GM12878 (cell line): ENCODE measurements at regions not wholly inside any gene's neighbourhood (a gene's known extent, or its start where the extent isn't known, plus 50 kb on each side); places are given as distances from the start of the nearest gene placed in this dataset.

ENCODE experiments used
- ATAC-seq: fragments of 200-7000 bp; cut with Tn5 transposase; 3 replicates; pipeline ENCODE4 v1.9.1; 2020; ENCODE audit warnings: mild to moderate bottlenecking, moderate library complexity
- BruUV-seq: library from RNA; stranded (reverse); fragments of 400-500 nt; replicated peaks from 2 replicates; lab custom pipeline; 2021; lab: Mats Ljungman, UMichigan
- CTCF ChIA-PET: fragments of 300-600 bp; sonication (Branson Sonifier 250); formaldehyde crosslinking; extraction: SDS; loops from one replicate; lab custom pipeline; 2021; ENCODE audit warnings: inconsistent platforms; lab: Yijun Ruan, JAX
- POLR2A ChIA-PET: fragments of 350-600 bp; formaldehyde crosslinking; extraction: SDS; loops from one replicate; lab custom pipeline; 2021; ENCODE audit warnings: inconsistent platforms; lab: Charles Lee
- RAD21 ChIA-PET: fragments of 300-600 bp; sonication (Branson Sonifier 250); formaldehyde crosslinking; loops from one replicate; lab custom pipeline; 2023; ENCODE audit warnings: antibody characterized with exemption; ENCODE audit not compliant: unreplicated experiment; lab: Charles Lee
- SMC1A ChIA-PET: fragments of 300-600 bp; sonication (Branson Sonifier 250); formaldehyde crosslinking; loops from one replicate; lab custom pipeline; 2023; ENCODE audit not compliant: unreplicated experiment, uncharacterized antibody; lab: Charles Lee
- DNase-seq: peaks from one replicate; pipeline ENCODE4 v3.0.0-alpha.2; 2011; ENCODE audit warnings: low read depth, low spot score
- FAIRE-seq: peaks from 3 replicates; lab custom pipeline; 2011; peaks lifted over from hg19 to GRCh38; lab: Jason Lieb, UNC
- H2AFZ ChIP-seq: 2 replicates; pipeline ENCODE4 v1.6.0; 2011; ENCODE audit warnings: low read depth, low read length, control low read depth; ENCODE audit not compliant: control insufficient read depth
- H3K27ac ChIP-seq: 2 replicates; pipeline ENCODE4 v1.5.1; 2011; ENCODE audit warnings: control low read depth; ENCODE audit not compliant: control insufficient read depth, insufficient read depth
- H3K27me3 ChIP-seq, 2 experiments: replicated peaks in 1 of 2; 2 replicates each; pipeline versions ENCODE4 v1.6.0 to v1.6.1; 2011; ENCODE audit warnings: low read length in 1 of 2; ENCODE audit not compliant: control insufficient read depth in 2 of 2, insufficient read depth in 2 of 2
- H3K36me3 ChIP-seq, 2 experiments: 2 replicates each; pipeline ENCODE4 v1.5.1; 2011; ENCODE audit warnings: low read length in 1 of 2; ENCODE audit not compliant: control insufficient read depth in 2 of 2, insufficient read depth in 2 of 2
- H3K4me1 ChIP-seq: 2 replicates; pipeline ENCODE4 v1.6.1; 2011; ENCODE audit warnings: mild to moderate bottlenecking, low read length, moderate library complexity, mixed read lengths; ENCODE audit not compliant: control insufficient read depth, insufficient read depth
- H3K4me2 ChIP-seq: 2 replicates; pipeline ENCODE4 v1.6.0; 2011; ENCODE audit warnings: control low read depth; ENCODE audit not compliant: control insufficient read depth, insufficient read depth
- H3K4me3 ChIP-seq: fragments of 200-600 bp; sonication (generic); 2 replicates; pipeline ENCODE4 v1.5.1; 2016
- H3K79me2 ChIP-seq: 2 replicates; pipeline ENCODE4 v1.6.0; 2011; ENCODE audit warnings: low read length; ENCODE audit not compliant: control insufficient read depth, insufficient read depth
- H3K9ac ChIP-seq: 2 replicates; pipeline ENCODE4 v1.8.0; 2011; ENCODE audit warnings: low read length, control low read depth, mixed read lengths; ENCODE audit not compliant: control insufficient read depth, insufficient read depth
- H3K9me3 ChIP-seq: replicated peaks from 3 replicates; pipeline ENCODE4 v1.5.1; 2011; ENCODE audit warnings: mild to moderate bottlenecking, low read length; ENCODE audit not compliant: control insufficient read depth, insufficient read depth
- H4K20me1 ChIP-seq: 2 replicates; pipeline ENCODE4 v1.6.0; 2011; ENCODE audit not compliant: control insufficient read depth, insufficient read depth
- GATAD2B ChIP-seq: fragments of 450-650 bp; conservative IDR thresholded peaks from 2 replicates; pipeline ENCODE4 v1.6.1; 2017; ENCODE audit warnings: low read depth, mild to moderate bottlenecking, moderate library complexity
- HDAC6 ChIP-seq: fragments of 200-600 bp; sonication (generic); IDR thresholded peaks from one replicate; pipeline ENCODE4 v1.8.0; 2017; ENCODE audit warnings: antibody characterized with exemption; ENCODE audit not compliant: unreplicated experiment
- NR2C2 ChIP-seq: IDR thresholded peaks from 2 replicates; pipeline ENCODE4 v1.6.1; 2011; ENCODE audit warnings: borderline replicate concordance, low read depth; ENCODE audit not compliant: control insufficient read depth, insufficient read length
- RAD51 ChIP-seq: fragments of 450-650 bp; IDR thresholded peaks from 2 replicates; pipeline ENCODE4 v1.6.1; 2016; ENCODE audit warnings: moderate library complexity, mild to moderate bottlenecking, inconsistent platforms
- STAT1 ChIP-seq: fragments of 450-650 bp; conservative IDR thresholded peaks from 2 replicates; pipeline ENCODE4 v1.6.1; 2014; ENCODE audit warnings: antibody characterized with exemption, mild to moderate bottlenecking
- SUZ12 ChIP-seq: fragments of 200-600 bp; sonication (generic); IDR thresholded peaks from one replicate; pipeline ENCODE4 v1.6.1; 2018; ENCODE audit warnings: antibody characterized with exemption, mild to moderate bottlenecking; ENCODE audit not compliant: unreplicated experiment
- ZNF384 ChIP-seq: IDR thresholded peaks from 2 replicates; pipeline ENCODE4 v1.6.1; 2012; ENCODE audit warnings: low read depth, mild to moderate bottlenecking, low read length, improper control_type of control experiment, borderline replicate concordance
- WGBS: methylation state at CpG from one replicate; pipeline ENCODE4 v1.1.6; 2016; ENCODE audit warnings: low lambda C conversion rate; ENCODE audit not compliant: insufficient replicate concordance, insufficient coverage; ENCODE audit errors: missing lambda C conversion rate; 5-methylcytosine and 5-hydroxymethylcytosine counted together
- in situ Hi-C: fragments of 300-500 bp; cut with MboI; formaldehyde crosslinking; loops from 9 replicates; pipeline ENCODE4 v1.14.3; 2018; ENCODE audit warnings: mixed read lengths
- intact Hi-C: fragments of 100-400 bp; cut with micrococcal nuclease; formaldehyde crosslinking; loops from one replicate; pipeline ENCODE4 v1.14.2; 2022; ENCODE audit not compliant: unreplicated experiment
- TF ChIP-seq, protein P1 (sequence below): IDR thresholded peaks from 2 replicates; pipeline ENCODE4 v1.6.1; 2012; ENCODE audit warnings: low read depth, low read length, improper control_type of control experiment
- TF ChIP-seq, protein P2 (sequence below): IDR thresholded peaks from 2 replicates; pipeline ENCODE4 v1.6.1; 2012; ENCODE audit warnings: low read depth, low read length, improper control_type of control experiment
- TF ChIP-seq, protein P3 (sequence below): fragments of 450-650 bp; IDR thresholded peaks from 2 replicates; pipeline ENCODE4 v1.6.1; 2017; ENCODE audit warnings: antibody characterized with exemption, mild to moderate bottlenecking, moderate library complexity
- TF ChIP-seq, protein P4 (sequence below): IDR thresholded peaks from 2 replicates; pipeline ENCODE4 v1.6.1; 2011; ENCODE audit warnings: low read depth, mild to moderate bottlenecking, low read length, moderate library complexity, borderline replicate concordance; ENCODE audit errors: extremely low read depth

DNA sequence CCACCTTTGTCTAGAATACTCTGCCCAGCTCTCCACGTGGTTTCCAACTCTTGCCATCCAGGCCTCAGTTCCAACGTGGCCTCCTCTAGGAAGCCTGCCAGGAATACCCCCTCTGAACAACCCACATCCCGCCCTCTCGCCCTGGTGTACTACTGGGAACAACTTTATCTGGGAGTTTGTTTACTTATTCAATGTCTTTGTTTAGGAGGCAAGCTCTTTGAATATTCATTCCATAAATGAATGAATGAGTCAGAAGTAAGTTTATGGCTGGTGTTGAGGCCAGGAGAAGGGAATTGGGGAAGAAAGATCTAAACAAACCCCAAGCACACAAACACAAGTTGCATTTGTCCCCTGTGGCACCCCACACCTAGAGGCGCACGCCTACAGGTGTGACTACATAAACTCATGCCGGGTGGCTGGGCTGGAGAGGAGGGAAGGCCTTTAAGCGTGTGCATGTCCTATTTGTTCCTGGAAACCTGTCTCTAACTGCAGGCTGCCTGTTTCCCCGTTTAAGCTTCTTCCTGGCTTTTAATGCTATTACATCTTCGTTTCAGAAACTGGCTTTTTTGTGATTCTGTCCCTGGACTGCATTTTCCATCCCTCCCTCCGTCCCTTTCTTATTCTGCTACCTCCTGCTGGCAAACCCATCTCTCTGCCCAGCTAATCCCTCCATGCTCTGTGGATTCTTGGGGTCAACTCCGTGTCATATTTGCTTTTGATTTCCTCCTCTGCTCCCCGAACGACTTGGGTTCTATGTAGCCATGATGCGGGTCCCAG is 57.9 kb downstream of the FZD10 start:
- DNase-seq: no peak
- TF ChIP-seq, protein P1, sequence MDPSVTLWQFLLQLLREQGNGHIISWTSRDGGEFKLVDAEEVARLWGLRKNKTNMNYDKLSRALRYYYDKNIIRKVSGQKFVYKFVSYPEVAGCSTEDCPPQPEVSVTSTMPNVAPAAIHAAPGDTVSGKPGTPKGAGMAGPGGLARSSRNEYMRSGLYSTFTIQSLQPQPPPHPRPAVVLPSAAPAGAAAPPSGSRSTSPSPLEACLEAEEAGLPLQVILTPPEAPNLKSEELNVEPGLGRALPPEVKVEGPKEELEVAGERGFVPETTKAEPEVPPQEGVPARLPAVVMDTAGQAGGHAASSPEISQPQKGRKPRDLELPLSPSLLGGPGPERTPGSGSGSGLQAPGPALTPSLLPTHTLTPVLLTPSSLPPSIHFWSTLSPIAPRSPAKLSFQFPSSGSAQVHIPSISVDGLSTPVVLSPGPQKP: no peak
- TF ChIP-seq, all 136 proteins: peak for 0
- in situ Hi-C loops (no loop called here), intact Hi-C loops (no loop called here)
- H3K9me3 ChIP-seq: no peaks in the 10 kb centered on the region; the same call in 2 of the 3 replicates
- BruUV-seq: no TSS peak
- ChIA-PET CTCF (no interaction called here), SMC1A (no interaction called here), POLR2A (no interaction called here), RAD21 (no interaction called here)
- no peaks in the 10 kb centered on the region for H3K4me1 ChIP-seq
- no peak overlapping the region for H3K4me3 ChIP-seq
- H3K27ac ChIP-seq: no peak overlapping the region
- no peaks in the 10 kb centered on the region for H3K27me3 ChIP-seq
- no peak for ATAC-seq
- H3K36me3 ChIP-seq: no peaks in the 10 kb centered on the region
- H3K79me2 ChIP-seq: no peaks in the 10 kb centered on the region
- no peaks in the 10 kb centered on the region for H4K20me1 ChIP-seq
- H3K9ac ChIP-seq: no peak overlapping the region
- no peak overlapping the region for H2AFZ ChIP-seq
- WGBS: 15% methylated on average over 15 of the region's 15 CpGs
- no peak for FAIRE-seq
- no peak overlapping the region for H3K4me2 ChIP-seq

DNA sequence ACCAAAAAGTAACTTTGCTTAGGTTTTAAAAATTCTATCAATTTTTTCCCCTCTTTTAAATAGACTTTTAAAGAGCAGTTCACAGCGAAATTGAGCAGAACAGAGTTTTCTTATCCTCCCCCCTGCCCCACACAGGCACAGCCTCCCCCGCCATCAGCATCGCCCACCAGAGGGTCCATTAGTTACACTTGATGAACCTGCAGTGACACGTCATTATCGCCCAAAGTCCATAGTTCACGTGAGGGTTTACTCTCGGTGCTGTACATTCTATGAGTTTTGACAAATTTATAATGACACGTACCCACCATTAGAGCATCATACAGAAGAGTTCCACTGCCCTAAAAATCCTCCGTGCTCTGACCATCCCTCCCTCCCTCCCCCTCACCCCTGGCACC is 58.4 kb downstream of the FZD10 start:
- SMC1A ChIA-PET: no interaction called here
- CTCF ChIA-PET: no interaction called here
- H3K4me2 ChIP-seq: no peak overlapping the region
- H3K27me3 ChIP-seq: no peaks in the 10 kb centered on the region
- intact Hi-C loops (no loop called here), in situ Hi-C loops (no loop called here)
- RAD21 ChIA-PET: no interaction called here
- no peak overlapping the region for H3K4me3 ChIP-seq
- 20% methylated on average over 9 of the region's 9 CpGs for whole genome bisulfite sequencing
- no peaks in the 10 kb centered on the region for H3K36me3 ChIP-seq
- BruUV-seq: no TSS peak
- H3K4me1 ChIP-seq: no peaks in the 10 kb centered on the region
- DNase-seq (no peak), ATAC-seq (no peak), FAIRE-seq (no peak)
- H3K79me2 ChIP-seq: no peaks in the 10 kb centered on the region
- H3K9ac ChIP-seq: no peak overlapping the region
- no peaks in the 10 kb centered on the region for H4K20me1 ChIP-seq
- H2AFZ ChIP-seq: no peak overlapping the region
- POLR2A ChIA-PET: no interaction called here
- no peak overlapping the region for H3K27ac ChIP-seq
- H3K9me3 ChIP-seq: no peaks in the 10 kb centered on the region; the same call in 2 of the 3 replicates
- TF ChIP-seq ZNF384 (no peak), GATAD2B (no peak), NR2C2 (no peak), SUZ12 (no peak), RAD51 (no peak), STAT1 (no peak), HDAC6 (no peak)
- TF ChIP-seq, protein P2, sequence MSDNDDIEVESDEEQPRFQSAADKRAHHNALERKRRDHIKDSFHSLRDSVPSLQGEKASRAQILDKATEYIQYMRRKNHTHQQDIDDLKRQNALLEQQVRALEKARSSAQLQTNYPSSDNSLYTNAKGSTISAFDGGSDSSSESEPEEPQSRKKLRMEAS: no peak
- TF ChIP-seq, protein P3, sequence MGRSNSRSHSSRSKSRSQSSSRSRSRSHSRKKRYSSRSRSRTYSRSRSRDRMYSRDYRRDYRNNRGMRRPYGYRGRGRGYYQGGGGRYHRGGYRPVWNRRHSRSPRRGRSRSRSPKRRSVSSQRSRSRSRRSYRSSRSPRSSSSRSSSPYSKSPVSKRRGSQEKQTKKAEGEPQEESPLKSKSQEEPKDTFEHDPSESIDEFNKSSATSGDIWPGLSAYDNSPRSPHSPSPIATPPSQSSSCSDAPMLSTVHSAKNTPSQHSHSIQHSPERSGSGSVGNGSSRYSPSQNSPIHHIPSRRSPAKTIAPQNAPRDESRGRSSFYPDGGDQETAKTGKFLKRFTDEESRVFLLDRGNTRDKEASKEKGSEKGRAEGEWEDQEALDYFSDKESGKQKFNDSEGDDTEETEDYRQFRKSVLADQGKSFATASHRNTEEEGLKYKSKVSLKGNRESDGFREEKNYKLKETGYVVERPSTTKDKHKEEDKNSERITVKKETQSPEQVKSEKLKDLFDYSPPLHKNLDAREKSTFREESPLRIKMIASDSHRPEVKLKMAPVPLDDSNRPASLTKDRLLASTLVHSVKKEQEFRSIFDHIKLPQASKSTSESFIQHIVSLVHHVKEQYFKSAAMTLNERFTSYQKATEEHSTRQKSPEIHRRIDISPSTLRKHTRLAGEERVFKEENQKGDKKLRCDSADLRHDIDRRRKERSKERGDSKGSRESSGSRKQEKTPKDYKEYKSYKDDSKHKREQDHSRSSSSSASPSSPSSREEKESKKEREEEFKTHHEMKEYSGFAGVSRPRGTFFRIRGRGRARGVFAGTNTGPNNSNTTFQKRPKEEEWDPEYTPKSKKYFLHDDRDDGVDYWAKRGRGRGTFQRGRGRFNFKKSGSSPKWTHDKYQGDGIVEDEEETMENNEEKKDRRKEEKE: no peak
- TF ChIP-seq, protein P4, sequence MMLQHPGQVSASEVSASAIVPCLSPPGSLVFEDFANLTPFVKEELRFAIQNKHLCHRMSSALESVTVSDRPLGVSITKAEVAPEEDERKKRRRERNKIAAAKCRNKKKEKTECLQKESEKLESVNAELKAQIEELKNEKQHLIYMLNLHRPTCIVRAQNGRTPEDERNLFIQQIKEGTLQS: no peak
